BE2C (cell line): ENCODE measurements at regions not wholly inside any gene's neighbourhood (a gene's known extent, or its start where the extent isn't known, plus 50 kb on each side); places are given as distances from the start of the nearest gene placed in this dataset.
"Not testable (repeated sequence)": the region's sequence is repeated elsewhere in the genome, so short reads cannot be mapped to it uniquely, and the experiment has no call there.

Experiments used
- DNase-seq: peaks from one replicate; pipeline ENCODE4 v3.0.0-alpha.2; 2020
- H3K27me3 ChIP-seq: fragments of 250-450 bp; sonication (Bioruptor Pico); 2 replicates; pipeline ENCODE4 v1.5.1; 2020; ENCODE audit warnings: mild to moderate bottlenecking
- H3K36me3 ChIP-seq: fragments of 250-450 bp; sonication (Bioruptor Pico); 2 replicates; pipeline ENCODE4 v1.5.1; 2020; ENCODE audit warnings: mild to moderate bottlenecking
- H3K4me1 ChIP-seq: fragments of 250-450 bp; sonication (Bioruptor Pico); 2 replicates; pipeline ENCODE4 v1.5.1; 2020
- H3K4me3 ChIP-seq: 2 replicates; pipeline ENCODE4 v1.5.1; 2011; ENCODE audit warnings: low read depth, low read length
- H3K9me3 ChIP-seq: fragments of 250-450 bp; sonication (Bioruptor Pico); 2 replicates; pipeline ENCODE4 v1.5.1; 2020
- TF ChIP-seq, protein P1 (sequence below): IDR thresholded peaks from 2 replicates; pipeline ENCODE4 v1.5.1; 2012; ENCODE audit warnings: mild to moderate bottlenecking, low read depth, low read length

DNA sequence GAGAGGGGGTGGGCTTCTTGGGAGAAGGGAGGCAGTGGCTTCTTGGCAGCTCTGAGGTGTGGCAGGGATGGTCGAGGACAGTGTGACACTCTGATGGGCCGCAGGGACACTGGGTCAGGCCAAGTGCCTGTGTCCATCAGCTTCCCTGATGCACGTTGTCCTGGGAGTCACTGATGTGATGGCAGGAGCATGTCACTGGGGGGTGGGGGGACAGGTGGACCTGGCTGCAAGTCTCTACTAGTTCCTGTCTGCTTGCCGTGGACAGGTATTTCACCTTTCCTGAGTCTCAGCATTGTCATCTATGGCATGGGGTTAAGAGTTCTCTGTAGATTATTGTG lies 592.9 kb downstream of the TBC1D22A start:
- DNase-seq = no peak
- no peaks in the 10 kb centered on the region for H3K27me3 ChIP-seq
- H3K9me3 ChIP-seq = no peaks in the 10 kb centered on the region
- TF ChIP-seq, protein P1, sequence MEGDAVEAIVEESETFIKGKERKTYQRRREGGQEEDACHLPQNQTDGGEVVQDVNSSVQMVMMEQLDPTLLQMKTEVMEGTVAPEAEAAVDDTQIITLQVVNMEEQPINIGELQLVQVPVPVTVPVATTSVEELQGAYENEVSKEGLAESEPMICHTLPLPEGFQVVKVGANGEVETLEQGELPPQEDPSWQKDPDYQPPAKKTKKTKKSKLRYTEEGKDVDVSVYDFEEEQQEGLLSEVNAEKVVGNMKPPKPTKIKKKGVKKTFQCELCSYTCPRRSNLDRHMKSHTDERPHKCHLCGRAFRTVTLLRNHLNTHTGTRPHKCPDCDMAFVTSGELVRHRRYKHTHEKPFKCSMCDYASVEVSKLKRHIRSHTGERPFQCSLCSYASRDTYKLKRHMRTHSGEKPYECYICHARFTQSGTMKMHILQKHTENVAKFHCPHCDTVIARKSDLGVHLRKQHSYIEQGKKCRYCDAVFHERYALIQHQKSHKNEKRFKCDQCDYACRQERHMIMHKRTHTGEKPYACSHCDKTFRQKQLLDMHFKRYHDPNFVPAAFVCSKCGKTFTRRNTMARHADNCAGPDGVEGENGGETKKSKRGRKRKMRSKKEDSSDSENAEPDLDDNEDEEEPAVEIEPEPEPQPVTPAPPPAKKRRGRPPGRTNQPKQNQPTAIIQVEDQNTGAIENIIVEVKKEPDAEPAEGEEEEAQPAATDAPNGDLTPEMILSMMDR = no peak
- H3K4me1 ChIP-seq = no peaks in the 10 kb centered on the region
- H3K4me3 ChIP-seq = no peak overlapping the region
- no peaks in the 10 kb centered on the region for H3K36me3 ChIP-seq

DNA sequence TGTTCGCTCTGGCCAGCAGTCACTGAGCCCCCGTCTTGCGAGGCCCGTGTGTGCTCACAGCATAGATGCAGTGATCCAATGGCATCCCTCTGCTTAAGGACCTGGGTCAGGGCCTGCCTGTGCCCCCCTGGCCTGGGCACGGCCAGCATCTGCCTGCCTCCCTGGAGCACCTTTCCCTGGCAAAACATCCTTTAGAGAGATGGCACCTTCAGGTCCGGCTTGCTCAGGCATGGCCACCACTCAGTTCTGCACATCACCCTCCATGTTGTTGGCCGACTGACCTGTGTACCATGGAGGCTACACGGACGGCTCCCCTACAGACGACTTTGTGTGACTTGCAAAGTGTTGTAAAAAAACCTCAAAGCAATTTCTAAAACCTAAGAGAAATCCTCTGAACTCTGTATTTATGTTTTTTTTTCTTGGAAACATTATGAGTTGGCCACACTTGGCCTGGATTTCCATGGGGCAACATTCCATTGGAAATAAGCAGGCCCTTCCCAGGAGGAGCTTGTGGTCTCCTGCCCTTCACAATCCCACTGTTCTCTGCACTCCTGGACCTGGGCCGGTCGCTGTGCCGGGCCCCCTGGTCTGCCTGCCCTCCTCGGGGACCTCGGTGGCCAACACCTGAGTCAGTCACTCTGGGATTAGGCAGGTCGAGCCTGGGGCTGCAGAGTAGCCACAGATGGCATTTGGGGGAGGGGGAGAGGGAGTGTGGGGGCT lies 592.4 kb downstream of the TBC1D22A start:
- H3K27me3 ChIP-seq = no peaks in the 10 kb centered on the region
- no peaks in the 10 kb centered on the region for H3K36me3 ChIP-seq
- H3K4me3 ChIP-seq = no peak overlapping the region
- H3K9me3 ChIP-seq = no peaks in the 10 kb centered on the region
- TF ChIP-seq, protein P1 = no peak
- H3K4me1 ChIP-seq = no peaks in the 10 kb centered on the region
- DNase-seq = no peak

DNA sequence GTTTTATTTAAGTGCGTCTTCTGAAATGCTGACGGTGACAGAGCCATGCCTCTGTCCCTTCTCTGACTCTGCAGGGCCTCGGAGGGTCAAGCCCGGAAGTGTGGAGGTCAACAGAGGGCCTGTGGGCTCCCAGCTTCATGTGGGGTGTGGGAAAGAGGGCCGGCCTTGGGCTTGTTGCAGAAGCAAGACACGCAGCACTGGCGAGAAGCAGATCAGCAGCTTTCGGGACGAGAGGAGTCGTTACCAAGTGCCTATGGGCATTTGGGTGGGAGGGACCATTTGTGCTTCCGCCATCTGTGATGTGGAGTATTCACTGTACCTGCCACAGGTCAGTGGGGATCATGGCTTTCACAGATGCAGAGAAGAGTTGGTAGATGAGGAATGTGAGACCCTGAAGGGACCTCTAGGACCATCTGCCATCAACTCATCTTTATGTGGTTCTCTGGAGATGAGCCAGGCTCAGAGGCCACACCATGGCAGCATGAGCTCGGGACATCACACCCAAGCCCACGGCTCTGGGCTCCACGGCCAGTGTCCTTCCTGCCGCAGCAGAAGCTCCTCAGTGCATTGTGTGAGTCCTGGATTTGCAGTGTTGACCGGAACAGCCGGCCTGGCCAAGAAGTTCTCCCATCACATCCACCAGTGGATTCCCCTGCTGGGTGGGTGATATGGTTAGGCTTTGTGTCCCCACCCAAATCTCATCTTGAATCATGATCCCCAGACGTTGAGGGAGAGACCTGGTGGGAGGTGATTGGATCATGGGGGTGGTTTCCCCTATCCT lies 590.7 kb downstream of the TBC1D22A start:
- TF ChIP-seq, protein P1 = no peak
- Histone ChIP-seq H3K4me1 (no peaks in the 10 kb centered on the region), H3K9me3 (no peaks in the 10 kb centered on the region), H3K36me3 (no peaks in the 10 kb centered on the region), H3K27me3 (no peaks in the 10 kb centered on the region), H3K4me3 (no peak overlapping the region)
- no peak for DNase-seq

DNA sequence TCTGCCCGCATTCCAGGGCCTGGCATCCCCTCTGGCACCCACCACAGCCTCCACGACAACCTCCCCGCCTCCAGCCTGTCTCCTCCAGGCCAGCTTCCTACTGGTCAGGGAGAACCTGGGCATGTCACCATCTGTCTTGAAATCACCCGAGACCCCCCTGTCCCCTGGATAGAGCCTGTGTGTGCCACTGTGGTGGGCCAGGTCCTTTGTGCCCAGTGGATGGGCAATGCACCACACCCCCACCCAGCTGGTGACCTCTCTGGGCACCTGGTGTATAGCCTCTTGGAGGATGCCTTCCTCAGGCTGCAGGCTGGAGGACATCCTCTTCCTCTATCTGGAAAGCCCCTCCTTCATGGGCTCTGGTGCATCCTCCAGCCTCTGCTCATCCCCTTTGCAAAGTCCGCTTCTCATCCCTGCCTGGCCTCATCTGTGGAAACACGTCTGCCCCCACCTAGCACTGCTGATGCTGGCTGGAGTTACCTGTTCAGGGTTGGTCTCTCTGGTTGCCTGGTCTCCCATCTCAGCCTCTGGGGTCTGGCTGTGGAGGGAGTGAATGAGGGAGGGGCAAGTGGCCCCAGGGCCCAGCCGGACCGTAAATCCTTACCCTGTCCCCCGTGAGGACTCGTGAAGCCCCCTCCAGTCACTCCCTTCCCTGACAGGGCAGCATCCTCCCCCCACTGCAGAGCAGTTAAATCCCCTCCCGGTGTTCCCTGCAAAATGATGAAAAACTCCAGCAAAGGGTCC lies 589.6 kb downstream of the TBC1D22A start:
- DNase-seq = no peak
- TF ChIP-seq, protein P1 = no peak
- Histone ChIP-seq H3K36me3 (no peaks in the 10 kb centered on the region), H3K4me3 (no peak overlapping the region), H3K27me3 (no peaks in the 10 kb centered on the region), H3K9me3 (no peaks in the 10 kb centered on the region), H3K4me1 (no peaks in the 10 kb centered on the region)

DNA sequence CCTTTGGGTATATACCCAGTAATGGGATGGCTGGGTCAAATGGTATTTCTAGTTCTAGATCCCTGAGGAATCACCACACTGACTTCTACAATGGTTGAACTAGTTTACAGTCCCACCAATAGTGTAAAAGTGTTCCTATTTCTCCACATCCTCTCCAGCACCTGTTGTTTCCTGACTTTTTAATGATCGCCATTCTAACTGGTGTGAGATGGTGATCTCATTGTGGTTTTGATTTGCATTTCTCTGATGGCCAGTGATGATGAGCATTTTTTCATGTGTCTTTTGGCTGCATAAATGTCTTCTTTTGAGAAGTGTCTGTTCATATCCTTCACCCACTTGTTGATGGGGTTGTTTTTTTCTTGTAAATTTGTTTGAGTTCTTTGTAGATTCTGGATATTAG lies 583.8 kb downstream of the TBC1D22A start:
- H3K9me3 ChIP-seq, H3K27me3 ChIP-seq, H3K4me1 ChIP-seq, DNase-seq, H3K4me3 ChIP-seq, H3K36me3 ChIP-seq: not testable (repeated sequence)

DNA sequence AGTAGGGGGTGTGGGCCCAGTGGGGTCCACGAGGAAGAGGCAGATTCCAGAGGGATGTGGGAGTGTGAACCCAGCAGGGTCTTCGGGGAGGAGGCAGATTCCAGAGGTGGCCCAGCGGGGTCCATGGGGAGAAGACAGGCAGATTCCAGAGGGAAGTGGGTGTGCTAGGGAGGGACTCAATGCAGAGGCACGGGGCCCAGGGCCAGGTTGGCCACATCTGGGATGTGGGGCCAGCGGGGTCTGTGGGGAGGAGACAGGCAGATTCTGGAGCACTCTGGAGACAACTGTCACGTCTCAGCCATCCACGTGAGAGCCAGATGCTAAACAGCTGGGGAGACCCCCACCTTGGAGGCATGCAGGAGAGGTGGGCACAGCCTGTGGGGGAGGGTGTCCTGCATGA lies 582.6 kb downstream of the TBC1D22A start:
- TF ChIP-seq, protein P1 = no peak
- no peak overlapping the region for H3K4me3 ChIP-seq

More for the DNA sequence above, 582.6 kb downstream of the TBC1D22A start:
- no peaks in the 10 kb centered on the region for H3K4me1 ChIP-seq
- H3K36me3 ChIP-seq = no peaks in the 10 kb centered on the region
- H3K27me3 ChIP-seq = no peaks in the 10 kb centered on the region
- no peak for DNase-seq
- H3K9me3 ChIP-seq = no peaks in the 10 kb centered on the region
